ENCODE measurements at regions not wholly inside any gene's neighbourhood (a gene's known extent, or its start where the extent isn't known, plus 50 kb on each side); places are given as distances from the start of the nearest gene placed in this dataset.

GRCh38 chr18:67650686-67651385 lies 134.3 kb upstream of the DSEL start:
- Histone ChIP-seq H3K4me3 (IDR thresholded peaks at IDR 0.05; ENCODE audit: insufficient read depth, low read depth, low read length) (no peak overlapping the region), H3K27me3 (ENCODE audit: insufficient read depth, low read depth) (no peaks in the 10 kb centered on the region), H3K36me3 (ENCODE audit: insufficient read depth) (no peaks in the 10 kb centered on the region), H3K9ac (no peak overlapping the region), H3K27ac (no peak overlapping the region), H3K4me1 (ENCODE audit: low read depth, poor library complexity, severe bottlenecking) (no peaks in the 10 kb centered on the region), H2AFZ (ENCODE audit: low read depth) (no peak overlapping the region), H4K20me1 (ENCODE audit: insufficient read depth) (no peaks in the 10 kb centered on the region), H3K79me2 (ENCODE audit: insufficient read depth, low read depth) (no peaks in the 10 kb centered on the region), H3K4me2 (no peak overlapping the region)
- no peak for TF ChIP-seq CTCF (conservative IDR thresholded peaks at IDR 0.05; ENCODE audit: low read depth, low read length)

- no peak for TF ChIP-seq CTCF (conservative IDR thresholded peaks at IDR 0.05; ENCODE audit: low read depth, low read length)
- H3K4me1 ChIP-seq (ENCODE audit: low read depth, poor library complexity, severe bottlenecking), result no peaks in the 10 kb centered on the region
- H3K4me2 ChIP-seq, result no peak overlapping the region
- H3K36me3 ChIP-seq (ENCODE audit: insufficient read depth), result no peaks in the 10 kb centered on the region
- H3K27ac ChIP-seq, result no peak overlapping the region
- H2AFZ ChIP-seq (ENCODE audit: low read depth), result no peak overlapping the region
- no peak overlapping the region for H3K4me3 ChIP-seq (IDR thresholded peaks at IDR 0.05; ENCODE audit: insufficient read depth, low read depth, low read length)
- H3K79me2 ChIP-seq (ENCODE audit: insufficient read depth, low read depth), result no peaks in the 10 kb centered on the region
- H4K20me1 ChIP-seq (ENCODE audit: insufficient read depth), result no peaks in the 10 kb centered on the region
- no peaks in the 10 kb centered on the region for H3K27me3 ChIP-seq (ENCODE audit: insufficient read depth, low read depth)
- no peak overlapping the region for H3K9ac ChIP-seq
Observed at GRCh38 chr18:67646890-67647289, 130.4 kb upstream of the DSEL start.

- Histone ChIP-seq H3K79me2 (ENCODE audit: insufficient read depth, low read depth) (no peaks in the 10 kb centered on the region), H3K27ac (no peak overlapping the region), H3K36me3 (ENCODE audit: insufficient read depth) (no peaks in the 10 kb centered on the region), H3K9ac (no peak overlapping the region), H3K27me3 (ENCODE audit: insufficient read depth, low read depth) (no peaks in the 10 kb centered on the region), H4K20me1 (ENCODE audit: insufficient read depth) (no peaks in the 10 kb centered on the region), H2AFZ (ENCODE audit: low read depth) (no peak overlapping the region), H3K4me1 (ENCODE audit: low read depth, poor library complexity, severe bottlenecking) (no peaks in the 10 kb centered on the region), H3K4me2 (no peak overlapping the region), H3K4me3 (IDR thresholded peaks at IDR 0.05; ENCODE audit: insufficient read depth, low read depth, low read length) (no peak overlapping the region)
- no peak for TF ChIP-seq CTCF (conservative IDR thresholded peaks at IDR 0.05; ENCODE audit: low read depth, low read length)
Observed at GRCh38 chr18:67644226-67644625, 127.7 kb upstream of the DSEL start.

GRCh38 chr18:67639872-67640271 lies 123.4 kb upstream of the DSEL start:
- H3K4me1 ChIP-seq (ENCODE audit: low read depth, poor library complexity, severe bottlenecking), result no peaks in the 10 kb centered on the region
- H3K36me3 ChIP-seq (ENCODE audit: insufficient read depth), result no peaks in the 10 kb centered on the region
- H3K27me3 ChIP-seq (ENCODE audit: insufficient read depth, low read depth), result no peaks in the 10 kb centered on the region
- no peak for TF ChIP-seq CTCF (conservative IDR thresholded peaks at IDR 0.05; ENCODE audit: low read depth, low read length)
- H2AFZ ChIP-seq (ENCODE audit: low read depth), result no peak overlapping the region
- H4K20me1 ChIP-seq (ENCODE audit: insufficient read depth), result no peaks in the 10 kb centered on the region
- H3K27ac ChIP-seq, result no peak overlapping the region
- H3K4me2 ChIP-seq, result no peak overlapping the region
- no peak overlapping the region for H3K9ac ChIP-seq
- no peak overlapping the region for H3K4me3 ChIP-seq (IDR thresholded peaks at IDR 0.05; ENCODE audit: insufficient read depth, low read depth, low read length)
- H3K79me2 ChIP-seq (ENCODE audit: insufficient read depth, low read depth), result no peaks in the 10 kb centered on the region

Measured in KMS-11 (cell line).